Activated CD4-positive, alpha-beta T cell treated with anti-CD3 and anti-CD28 coated beads, Interleukin-2, amount 10 ng/mL, durations not matched to agents 7 days and 5 days (primary cell): ENCODE measurements at regions not wholly inside any gene's neighbourhood (a gene's known extent, or its start where the extent isn't known, plus 50 kb on each side); places are given as distances from the start of the nearest gene placed in this dataset.

Experiments
- CTCF ChIA-PET: fragments of 350-600 bp; sonication (Branson Sonifier 250); formaldehyde crosslinking; loops from one replicate; lab custom pipeline; 2021; ENCODE audit warnings: antibody characterized with exemption; lab: Charles Lee
- POLR2A ChIA-PET: fragments of 350-600 bp; sonication (Branson Sonifier 250); formaldehyde crosslinking; loops from one replicate; lab custom pipeline; 2021; ENCODE audit warnings: antibody characterized with exemption; lab: Charles Lee
- DNase-seq: peaks from one replicate; pipeline ENCODE4 v3.0.0-alpha.2; 2020
- H3K27ac Mint-ChIP-seq: one replicate; pipeline ENCODE4 v1.8.0; 2021; ENCODE audit warnings: mild to moderate bottlenecking, moderate library complexity, mixed read lengths
- H3K27me3 Mint-ChIP-seq: one replicate; pipeline ENCODE4 v1.8.0; 2021; ENCODE audit warnings: mixed read lengths
- H3K36me3 Mint-ChIP-seq: one replicate; pipeline ENCODE4 v1.8.0; 2021; ENCODE audit warnings: low read depth, mixed read lengths
- H3K4me1 Mint-ChIP-seq: one replicate; pipeline ENCODE4 v1.8.0; 2021; ENCODE audit warnings: mixed read lengths
- H3K4me3 Mint-ChIP-seq: one replicate; pipeline ENCODE4 v1.8.0; 2021; ENCODE audit warnings: mild to moderate bottlenecking, moderate library complexity, mixed read lengths
- H3K9me3 Mint-ChIP-seq: one replicate; pipeline ENCODE4 v1.8.0; 2021; ENCODE audit warnings: mixed read lengths

DNA sequence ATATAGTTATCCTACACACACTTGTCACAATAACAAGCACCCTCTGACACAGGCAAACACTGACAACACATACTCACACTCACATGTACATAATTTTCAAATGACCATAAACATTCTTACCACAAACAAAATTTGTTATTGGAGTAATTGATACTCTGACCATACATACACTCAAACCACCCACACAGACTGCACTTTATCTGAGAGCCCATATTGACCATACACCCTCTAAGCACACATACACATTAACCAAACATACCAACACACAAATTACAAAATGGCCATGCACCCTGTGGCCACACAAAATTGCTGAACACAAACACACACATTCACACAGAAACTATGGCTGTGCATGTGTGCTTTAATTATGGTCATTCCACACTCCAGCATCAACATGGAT, 79.1 kb upstream of the FAM120A start:
- POLR2A ChIA-PET, result no interaction called here
- no peak overlapping the region for H3K4me3 Mint-ChIP-seq

DNA sequence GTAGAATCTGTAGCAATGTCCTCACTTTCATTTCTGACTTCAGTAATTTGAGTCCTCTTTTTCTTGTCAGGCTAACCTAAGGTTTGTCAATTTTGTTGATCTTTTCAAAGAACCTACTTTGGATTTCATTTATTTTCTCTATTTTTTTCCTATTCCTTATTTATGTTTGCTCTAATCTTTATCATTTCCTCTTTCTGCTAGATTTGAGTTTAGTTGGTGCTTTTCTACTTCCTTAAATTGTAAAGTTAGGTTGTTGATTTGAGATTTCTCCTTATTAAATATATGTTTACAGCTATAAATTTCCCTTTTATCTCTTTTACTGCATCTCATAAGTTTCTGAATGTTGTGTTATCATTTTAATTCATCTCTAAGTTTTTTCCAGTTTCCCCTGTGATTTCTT, 75.1 kb upstream of the FAM120A start:
- ChIA-PET CTCF (no interaction called here), POLR2A (no interaction called here)
- no peaks in the 10 kb centered on the region for H3K9me3 Mint-ChIP-seq
- no peak for DNase-seq
- H3K36me3 Mint-ChIP-seq, result no peaks in the 10 kb centered on the region
- no peak overlapping the region for H3K27ac Mint-ChIP-seq
- H3K4me1 Mint-ChIP-seq, result peaks cover 3% of the 10 kb centered on the region
- H3K27me3 Mint-ChIP-seq, result peaks cover 29% of the 10 kb centered on the region
- no peak overlapping the region for H3K4me3 Mint-ChIP-seq

More for the DNA sequence above, 79.1 kb upstream of the FAM120A start:
- H3K27me3 Mint-ChIP-seq, result peaks cover 27% of the 10 kb centered on the region
- CTCF ChIA-PET, result no interaction called here
- H3K27ac Mint-ChIP-seq, result no peak overlapping the region
- no peak for DNase-seq
- no peaks in the 10 kb centered on the region for H3K9me3 Mint-ChIP-seq
- H3K4me1 Mint-ChIP-seq, result peaks cover 3% of the 10 kb centered on the region
- H3K36me3 Mint-ChIP-seq, result no peaks in the 10 kb centered on the region

DNA sequence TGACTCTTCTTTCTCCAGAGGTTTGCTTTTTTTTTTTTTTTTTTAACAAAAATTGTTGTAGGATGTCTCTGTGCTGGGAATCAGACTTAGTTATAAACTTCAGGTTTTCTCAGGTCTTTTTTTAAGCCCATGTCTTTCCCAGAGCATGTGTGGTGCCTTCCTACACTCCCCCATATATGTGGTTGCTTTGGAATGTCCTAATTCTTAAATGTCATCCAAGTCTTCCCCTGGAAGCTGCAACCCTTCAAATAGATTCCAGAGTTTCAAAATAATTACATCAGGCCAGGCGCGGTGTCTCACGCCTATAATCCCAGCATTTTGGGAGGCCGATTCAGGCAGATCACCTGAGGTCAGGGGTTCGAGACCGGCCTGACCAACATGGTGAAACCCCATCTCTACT, 73.2 kb upstream of the FAM120A start:
- POLR2A ChIA-PET, result no interaction called here

GRCh38 chr9:93379051-93379450, 72.4 kb upstream of the FAM120A start:
- H3K27ac Mint-ChIP-seq, result no peak overlapping the region
- H3K4me3 Mint-ChIP-seq, result no peak overlapping the region
- no peak for DNase-seq
- H3K9me3 Mint-ChIP-seq, result no peaks in the 10 kb centered on the region
- peaks cover 28% of the 10 kb centered on the region for H3K27me3 Mint-ChIP-seq
- POLR2A ChIA-PET, result no interaction called here
- no peaks in the 10 kb centered on the region for H3K36me3 Mint-ChIP-seq
- CTCF ChIA-PET, result no interaction called here
- H3K4me1 Mint-ChIP-seq, result peaks cover 2% of the 10 kb centered on the region

More for the DNA sequence above, 73.2 kb upstream of the FAM120A start:
- no peak overlapping the region for H3K4me3 Mint-ChIP-seq
- H3K4me1 Mint-ChIP-seq, result peaks cover 3% of the 10 kb centered on the region
- DNase-seq, result no peak
- CTCF ChIA-PET, result no interaction called here
- no peak overlapping the region for H3K27ac Mint-ChIP-seq
- no peaks in the 10 kb centered on the region for H3K9me3 Mint-ChIP-seq
- no peaks in the 10 kb centered on the region for H3K36me3 Mint-ChIP-seq
- H3K27me3 Mint-ChIP-seq, result peaks cover 31% of the 10 kb centered on the region

DNA sequence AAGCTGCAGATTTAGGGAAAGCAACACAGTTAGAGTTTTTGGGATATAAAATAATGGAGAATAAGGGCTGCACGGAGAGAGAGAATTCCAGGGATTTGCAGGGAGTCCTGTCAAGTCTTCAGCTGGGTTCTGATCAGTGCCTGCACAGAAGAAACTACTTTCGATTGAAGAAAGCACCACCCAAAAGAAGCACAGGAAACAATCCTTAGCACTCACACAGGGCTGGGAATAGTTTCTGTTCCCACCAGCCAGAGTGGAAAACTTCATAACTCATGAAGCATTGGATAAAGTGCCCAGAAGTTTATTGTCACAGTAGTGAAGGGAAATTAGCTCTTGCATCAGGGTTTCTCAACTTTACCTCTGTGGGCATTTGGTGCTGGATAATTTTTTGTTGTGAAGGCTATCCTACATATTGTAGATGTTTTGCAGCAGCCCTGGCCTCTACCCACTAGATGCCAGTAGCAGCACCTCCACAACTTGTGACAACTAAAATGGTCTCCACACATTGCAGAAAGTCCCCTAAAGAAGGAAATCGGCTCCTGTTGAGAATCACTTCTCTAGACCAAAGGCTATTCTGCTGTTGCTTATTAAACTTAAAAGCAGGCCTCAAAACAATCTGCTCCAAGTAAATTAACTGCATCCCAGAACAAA, 71.0 kb upstream of the FAM120A start:
- CTCF ChIA-PET, result no interaction called here
- Mint-ChIP-seq H3K27ac (no peak overlapping the region), H3K9me3 (no peaks in the 10 kb centered on the region), H3K36me3 (no peaks in the 10 kb centered on the region), H3K4me1 (no peaks in the 10 kb centered on the region), H3K27me3 (peaks cover 32% of the 10 kb centered on the region), H3K4me3 (no peak overlapping the region)
- DNase-seq, result no peak
- POLR2A ChIA-PET, result no interaction called here

- no peak overlapping the region for H3K4me3 Mint-ChIP-seq
- no peaks in the 10 kb centered on the region for H3K9me3 Mint-ChIP-seq
- peaks cover 16% of the 10 kb centered on the region for H3K27me3 Mint-ChIP-seq
- H3K36me3 Mint-ChIP-seq, result no peaks in the 10 kb centered on the region
- no peak for DNase-seq
- POLR2A ChIA-PET, result no interaction called here
- CTCF ChIA-PET, result interaction anchor here (0.7 kb wide), 1 partner anchor 9 kb away, joined by 3 read pairs; no protein-coding TSS in a partner anchor
- H3K4me1 Mint-ChIP-seq, result no peaks in the 10 kb centered on the region
- H3K27ac Mint-ChIP-seq, result no peak overlapping the region
These were observed 63.7 kb upstream of the FAM120A start for GRCh38 chr9:93387791-93388190.

GRCh38 chr9:93390953-93391515, 60.5 kb upstream of the FAM120A start:
- Mint-ChIP-seq H3K27ac (no peak overlapping the region), H3K36me3 (no peaks in the 10 kb centered on the region), H3K4me1 (no peaks in the 10 kb centered on the region), H3K27me3 (peaks cover 13% of the 10 kb centered on the region), H3K9me3 (no peaks in the 10 kb centered on the region), H3K4me3 (no peak overlapping the region)
- ChIA-PET POLR2A (no interaction called here), CTCF (interaction anchor here (1.1 kb wide), 1 partner anchor 176 kb away, joined by 3 read pairs; no protein-coding TSS in a partner anchor)
- DNase-seq, result no peak

DNA sequence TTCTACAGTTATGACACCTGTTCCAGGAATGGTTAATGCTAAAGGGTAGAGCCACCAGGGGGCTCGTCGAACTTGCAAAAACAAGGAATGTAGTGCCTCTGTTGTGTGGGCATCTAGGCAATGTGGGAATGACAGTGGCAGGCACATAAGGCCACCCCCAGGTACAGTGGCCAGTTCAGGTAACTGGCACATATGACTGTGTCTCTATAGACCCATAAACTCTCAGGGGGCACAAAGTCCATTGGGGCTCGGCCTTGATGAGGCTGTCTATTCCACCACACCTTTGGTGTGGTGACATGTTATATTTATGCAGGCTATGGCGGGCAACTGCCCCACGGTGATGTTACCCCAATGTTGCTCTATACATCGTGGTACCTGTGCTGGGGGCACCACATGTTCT, 59.6 kb upstream of the FAM120A start:
- Mint-ChIP-seq H3K27ac (no peak overlapping the region), H3K9me3 (no peaks in the 10 kb centered on the region), H3K4me1 (no peaks in the 10 kb centered on the region), H3K4me3 (no peak overlapping the region), H3K27me3 (peaks cover 20% of the 10 kb centered on the region), H3K36me3 (no peaks in the 10 kb centered on the region)
- ChIA-PET CTCF (no interaction called here), POLR2A (no interaction called here)
- no peak for DNase-seq

- Mint-ChIP-seq H3K36me3 (no peaks in the 10 kb centered on the region), H3K4me3 (no peak overlapping the region), H3K9me3 (no peaks in the 10 kb centered on the region), H3K27ac (no peak overlapping the region), H3K4me1 (no peaks in the 10 kb centered on the region), H3K27me3 (peaks cover 22% of the 10 kb centered on the region)
- DNase-seq, result no peak
- CTCF ChIA-PET, result interaction anchor here (1.0 kb wide), 1 partner anchor 60 kb away, joined by 3 read pairs; the partner anchor contains the start of gene FAM120AOS
- POLR2A ChIA-PET, result no interaction called here
These were observed 58.5 kb upstream of the FAM120A start for GRCh38 chr9:93392974-93393373.
